GM18526 (cell line): ENCODE measurements at regions not wholly inside any gene's neighbourhood (a gene's known extent, or its start where the extent isn't known, plus 50 kb on each side); places are given as distances from the start of the nearest gene placed in this dataset.

Experiments
- POLR2A ChIP-seq: IDR thresholded peaks from 3 replicates; pipeline ENCODE4 v1.6.1; 2011; ENCODE audit not compliant: insufficient read length; ENCODE audit errors: extremely low read depth

- TF ChIP-seq POLR2A = no peak
These were observed 256.6 kb upstream of the ID2 start for GRCh38 chr2:8424997-8425900.

GRCh38 chr2:8426550-8426949 is 255.3 kb upstream of the ID2 start:
- no peak for TF ChIP-seq POLR2A

- TF ChIP-seq POLR2A = no peak
These were observed 254.6 kb upstream of the ID2 start for GRCh38 chr2:8427211-8427610.

- no peak for TF ChIP-seq POLR2A
These were observed 251.2 kb upstream of the ID2 start for GRCh38 chr2:8430628-8431027.

- TF ChIP-seq POLR2A = no peak
These were observed 250.3 kb upstream of the ID2 start for GRCh38 chr2:8431446-8432125.

GRCh38 chr2:8432706-8433336 is 249.0 kb upstream of the ID2 start:
- TF ChIP-seq POLR2A = no peak

GRCh38 chr2:8433390-8433789 is 248.5 kb upstream of the ID2 start:
- no peak for TF ChIP-seq POLR2A

GRCh38 chr2:8435608-8436007 is 246.2 kb upstream of the ID2 start:
- no peak for TF ChIP-seq POLR2A

- no peak for TF ChIP-seq POLR2A
These were observed 245.3 kb upstream of the ID2 start for GRCh38 chr2:8436585-8436984.

GRCh38 chr2:8437228-8437948 is 244.5 kb upstream of the ID2 start:
- TF ChIP-seq POLR2A = no peak

GRCh38 chr2:8437949-8438400 is 243.9 kb upstream of the ID2 start:
- TF ChIP-seq POLR2A = no peak

- TF ChIP-seq POLR2A = no peak
These were observed 243.4 kb upstream of the ID2 start for GRCh38 chr2:8438476-8438875.

GRCh38 chr2:8438996-8439395 is 242.9 kb upstream of the ID2 start:
- TF ChIP-seq POLR2A = no peak

GRCh38 chr2:8440029-8440778 is 241.7 kb upstream of the ID2 start:
- no peak for TF ChIP-seq POLR2A

GRCh38 chr2:8441371-8441770 is 240.5 kb upstream of the ID2 start:
- TF ChIP-seq POLR2A = no peak

- TF ChIP-seq POLR2A = no peak
These were observed 239.9 kb upstream of the ID2 start for GRCh38 chr2:8441986-8442385.
